Upper lobe of left lung (tissue), 4 donors: ENCODE measurements at regions not wholly inside any gene's neighbourhood (a gene's known extent, or its start where the extent isn't known, plus 50 kb on each side); places are given as distances from the start of the nearest gene placed in this dataset.

Experiments used
- POLR2AphosphoS5 ChIP-seq, 2 donors: sonication (generic); formaldehyde crosslinking; IDR thresholded peaks; one replicate each; pipeline ENCODE4 v1.5.1; 2017; ENCODE audit warnings: antibody characterized with exemption in 2 of 2
- TF ChIP-seq, protein P1 (sequence below), 6 experiments: fragments of 450-650 bp in 4 of 6; fragments of 200-600 bp in 2 of 6; sonication (generic) in 2 of 6; IDR thresholded peaks; one replicate each; pipeline ENCODE4 v1.5.1; 2016 to 2019; ENCODE audit warnings: antibody characterized with exemption in 6 of 6

GRCh38 chr5:103452666-103453065 is 109.9 kb downstream of the NUDT12 start:
- TF ChIP-seq, protein P1, sequence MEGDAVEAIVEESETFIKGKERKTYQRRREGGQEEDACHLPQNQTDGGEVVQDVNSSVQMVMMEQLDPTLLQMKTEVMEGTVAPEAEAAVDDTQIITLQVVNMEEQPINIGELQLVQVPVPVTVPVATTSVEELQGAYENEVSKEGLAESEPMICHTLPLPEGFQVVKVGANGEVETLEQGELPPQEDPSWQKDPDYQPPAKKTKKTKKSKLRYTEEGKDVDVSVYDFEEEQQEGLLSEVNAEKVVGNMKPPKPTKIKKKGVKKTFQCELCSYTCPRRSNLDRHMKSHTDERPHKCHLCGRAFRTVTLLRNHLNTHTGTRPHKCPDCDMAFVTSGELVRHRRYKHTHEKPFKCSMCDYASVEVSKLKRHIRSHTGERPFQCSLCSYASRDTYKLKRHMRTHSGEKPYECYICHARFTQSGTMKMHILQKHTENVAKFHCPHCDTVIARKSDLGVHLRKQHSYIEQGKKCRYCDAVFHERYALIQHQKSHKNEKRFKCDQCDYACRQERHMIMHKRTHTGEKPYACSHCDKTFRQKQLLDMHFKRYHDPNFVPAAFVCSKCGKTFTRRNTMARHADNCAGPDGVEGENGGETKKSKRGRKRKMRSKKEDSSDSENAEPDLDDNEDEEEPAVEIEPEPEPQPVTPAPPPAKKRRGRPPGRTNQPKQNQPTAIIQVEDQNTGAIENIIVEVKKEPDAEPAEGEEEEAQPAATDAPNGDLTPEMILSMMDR (IDR thresholded peaks at IDR 0.05): no peak
- TF ChIP-seq POLR2AphosphoS5 (IDR thresholded peaks at IDR 0.05): no peak
